LNCaP clone FGC (cell line): ENCODE measurements at regions not wholly inside any gene's neighbourhood (a gene's known extent, or its start where the extent isn't known, plus 50 kb on each side); places are given as distances from the start of the nearest gene placed in this dataset.
"Not testable (repeated sequence)": the region's sequence is repeated elsewhere in the genome, so short reads cannot be mapped to it uniquely, and the experiment has no call there.

Experiments
- DNase-seq: peaks from one replicate; pipeline ENCODE4 v3.0.0-alpha.2; 2011; ENCODE audit warnings: low read depth
- H3K4me3 ChIP-seq: 2 replicates; pipeline ENCODE4 v1.5.1; 2011; ENCODE audit warnings: mild to moderate bottlenecking, low read depth, low read length, control low read depth
- CTCF ChIP-seq: IDR thresholded peaks from 2 replicates; pipeline ENCODE4 v1.5.1; 2012; ENCODE audit warnings: mild to moderate bottlenecking; ENCODE audit not compliant: control insufficient read depth, insufficient read depth; ENCODE audit errors: extremely low read depth

GRCh38 chr12:24360461-24360860 is 411.0 kb upstream of the SOX5 start:
- no peak for TF ChIP-seq CTCF
- no peak overlapping the region for H3K4me3 ChIP-seq
- DNase-seq = no peak

- DNase-seq = no peak
- no peak overlapping the region for H3K4me3 ChIP-seq
- TF ChIP-seq CTCF = peak; percentile 25; the same call in 1 of the 2 replicates
These were observed 410.6 kb upstream of the SOX5 start for GRCh38 chr12:24360057-24360456.

- no peak overlapping the region for H3K4me3 ChIP-seq
- no peak for DNase-seq
- TF ChIP-seq CTCF = no peak
These were observed 409.9 kb upstream of the SOX5 start for GRCh38 chr12:24359418-24359817.

- no peak for TF ChIP-seq CTCF
- DNase-seq = no peak
- no peak overlapping the region for H3K4me3 ChIP-seq
These were observed 406.9 kb upstream of the SOX5 start for GRCh38 chr12:24356240-24356804.

- no peak overlapping the region for H3K4me3 ChIP-seq
- DNase-seq = no peak
- no peak for TF ChIP-seq CTCF
These were observed 402.9 kb upstream of the SOX5 start for GRCh38 chr12:24352363-24352762.

- TF ChIP-seq CTCF = no peak
- H3K4me3 ChIP-seq = no peak overlapping the region
- no peak for DNase-seq
These were observed 399.8 kb upstream of the SOX5 start for GRCh38 chr12:24349051-24349799.

GRCh38 chr12:24348180-24348579 is 398.7 kb upstream of the SOX5 start:
- not testable (repeated sequence) for H3K4me3 ChIP-seq, DNase-seq
